Upper lobe of left lung (tissue), 4 donors: ENCODE measurements at regions not wholly inside any gene's neighbourhood (a gene's known extent, or its start where the extent isn't known, plus 50 kb on each side); places are given as distances from the start of the nearest gene placed in this dataset.

Experiments used
- CTCF ChIP-seq, 6 experiments: fragments of 450-650 bp in 4 of 6; fragments of 200-600 bp in 2 of 6; sonication (generic) in 2 of 6; IDR thresholded peaks; one replicate each; pipeline ENCODE4 v1.5.1; 2016 to 2019; ENCODE audit warnings: antibody characterized with exemption in 6 of 6
- EP300 ChIP-seq, 4 donors: sonication (generic); formaldehyde crosslinking; IDR thresholded peaks; one replicate each; pipeline ENCODE4 v1.5.1; 2017; ENCODE audit warnings: antibody characterized with exemption in 4 of 4, control low read depth in 2 of 4
- POLR2A ChIP-seq, 4 donors: fragments of 450-650 bp; IDR thresholded peaks; one replicate each; pipeline ENCODE4 v1.5.1; 2016 to 2017; ENCODE audit warnings: antibody characterized with exemption in 4 of 4, mild to moderate bottlenecking in 2 of 4

DNA sequence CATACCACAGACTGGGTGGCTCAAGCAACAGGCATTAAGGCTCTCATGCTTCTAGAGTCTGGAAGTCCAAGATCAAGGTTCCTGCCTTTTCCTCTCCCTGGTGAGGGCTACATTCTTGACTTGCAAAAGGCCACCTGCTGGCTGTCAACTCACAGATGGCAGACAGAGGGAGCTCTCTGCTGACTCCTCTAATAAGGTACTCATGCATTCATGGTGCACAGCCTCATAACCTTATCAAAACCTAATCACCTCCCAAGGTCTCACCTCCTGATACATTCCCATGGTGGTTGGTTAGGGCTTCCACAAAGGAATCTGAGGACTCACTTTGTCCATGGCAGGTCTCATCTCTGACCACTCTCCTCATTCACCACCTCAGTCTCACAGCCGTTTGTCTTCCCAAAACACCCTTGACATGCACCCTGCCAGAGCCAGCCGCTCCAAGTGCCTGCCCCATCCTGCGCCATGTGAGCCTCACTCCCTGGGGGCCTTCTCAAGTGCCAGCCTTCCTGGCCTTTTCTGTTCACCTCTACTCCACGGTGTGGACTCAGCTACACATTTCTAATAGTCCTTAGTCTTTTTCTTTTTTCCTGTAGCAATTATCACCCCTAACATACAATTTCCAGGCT lies 400.3 kb upstream of the ADARB2 start:
- peak in 1 of 6 experiments; percentile 18 for TF ChIP-seq CTCF (IDR thresholded peaks at IDR 0.05)
- no peak for TF ChIP-seq POLR2A (IDR thresholded peaks at IDR 0.05)
- TF ChIP-seq EP300 (IDR thresholded peaks at IDR 0.05), result no peak
